LNCAP (cell line): ENCODE measurements at regions not wholly inside any gene's neighbourhood (a gene's known extent, or its start where the extent isn't known, plus 50 kb on each side); places are given as distances from the start of the nearest gene placed in this dataset.

Source experiments
- CTCF ChIP-seq: fragments of 450-650 bp; IDR thresholded peaks from 2 replicates; pipeline ENCODE4 v1.5.1; 2017; ENCODE audit warnings: mild to moderate bottlenecking

- TF ChIP-seq CTCF: no peak
Measured at GRCh38 chr3:1632128-1632527, 466.5 kb upstream of the CNTN4 start.

GRCh38 chr3:1661839-1662238 is 436.8 kb upstream of the CNTN4 start:
- TF ChIP-seq CTCF: no peak

DNA sequence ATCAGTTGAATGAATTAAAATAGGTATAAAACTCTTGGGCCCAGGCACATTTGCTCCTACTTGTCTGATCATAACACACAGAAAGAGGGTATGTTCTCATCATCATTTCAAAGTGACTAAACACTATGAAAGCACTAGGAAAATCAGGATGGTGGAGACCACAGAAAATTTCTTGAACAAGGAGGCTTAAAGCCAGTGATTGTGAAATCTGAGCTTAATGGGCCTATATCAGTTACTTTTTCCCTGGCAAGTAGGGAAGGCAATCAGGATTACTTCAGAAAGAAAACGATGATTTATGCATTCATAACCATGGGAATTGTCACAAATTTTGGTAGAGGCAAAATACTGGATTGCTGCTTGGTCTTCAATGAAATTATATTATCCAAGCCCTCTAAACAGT is 434.4 kb upstream of the CNTN4 start:
- TF ChIP-seq CTCF: no peak

DNA sequence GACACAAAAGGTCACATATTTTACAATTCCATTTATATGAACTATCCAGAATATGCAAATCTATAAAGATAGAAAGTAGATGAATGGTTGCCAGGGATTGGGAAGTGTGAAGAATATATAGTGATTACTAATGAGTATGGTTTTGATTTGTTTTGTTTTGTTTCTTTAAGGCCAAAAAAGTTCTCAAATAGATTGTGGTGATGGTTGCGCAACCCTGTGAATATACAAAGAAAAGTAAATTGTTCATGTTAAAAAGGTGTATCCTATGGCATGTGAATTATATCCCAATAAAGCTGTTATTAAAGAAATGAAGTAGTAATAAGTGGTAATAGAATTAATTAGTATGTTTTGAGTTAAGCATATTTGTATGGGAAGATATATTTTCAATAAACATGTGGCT is 431.8 kb upstream of the CNTN4 start:
- no peak for TF ChIP-seq CTCF

DNA sequence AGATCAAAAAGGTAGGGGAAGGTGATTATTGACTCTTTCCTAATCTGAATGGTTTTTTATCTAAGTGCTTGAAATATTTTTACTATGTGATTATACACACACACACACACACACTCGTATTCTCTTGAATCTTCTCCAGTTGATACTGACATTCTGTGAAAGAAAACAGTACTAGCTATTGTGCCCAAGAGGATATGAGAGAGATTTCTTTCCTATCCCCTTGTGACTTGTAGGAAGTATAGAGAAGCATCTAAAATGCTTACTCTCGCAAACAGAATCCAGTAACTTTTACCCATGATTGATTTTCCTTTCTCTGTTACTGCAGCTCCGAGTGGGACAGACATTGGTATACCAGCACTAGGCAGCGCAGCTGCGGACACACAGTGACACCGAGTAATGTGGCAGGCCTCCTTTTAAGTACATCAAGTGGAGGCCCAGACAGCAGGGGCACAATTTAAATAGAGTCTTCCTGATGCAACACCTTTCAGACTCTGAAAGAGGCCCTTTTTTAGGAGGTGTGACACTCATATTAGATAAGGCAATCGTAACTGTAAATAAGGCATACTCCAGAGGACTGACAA is 421.0 kb upstream of the CNTN4 start:
- TF ChIP-seq CTCF: no peak

DNA sequence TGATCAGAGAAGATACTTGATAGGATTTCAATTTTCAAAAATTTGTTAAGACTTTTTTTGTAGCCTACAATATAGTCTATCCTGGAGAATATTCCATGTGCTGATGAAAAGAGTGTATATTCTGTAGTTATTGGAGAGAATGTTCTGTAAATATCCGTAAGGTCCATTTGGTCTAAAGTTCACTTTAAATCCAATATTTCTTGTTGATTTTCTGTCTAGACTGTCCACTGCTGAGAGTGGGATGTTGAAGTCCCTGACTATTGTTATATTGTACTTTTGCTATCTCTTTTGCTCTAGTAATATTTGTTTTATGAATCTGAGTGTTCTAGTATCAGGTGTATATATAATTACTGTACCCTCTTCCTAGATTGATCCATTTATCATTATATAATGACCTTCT is 406.2 kb upstream of the CNTN4 start:
- no peak for TF ChIP-seq CTCF

- no peak for TF ChIP-seq CTCF
Measured at GRCh38 chr3:1693145-1693544, 405.5 kb upstream of the CNTN4 start.

- TF ChIP-seq CTCF: no peak
Measured at GRCh38 chr3:1696669-1697275, 401.9 kb upstream of the CNTN4 start.
